H9 (cell line): ENCODE measurements at regions not wholly inside any gene's neighbourhood (a gene's known extent, or its start where the extent isn't known, plus 50 kb on each side); places are given as distances from the start of the nearest gene placed in this dataset.
"Not testable (repeated sequence)": the region's sequence is repeated elsewhere in the genome, so short reads cannot be mapped to it uniquely, and the experiment has no call there.

Source experiments
- DNase-seq: peaks from one replicate; pipeline ENCODE4 v3.0.0-alpha.2; 2017
- H2AFZ ChIP-seq: one replicate; pipeline ENCODE4 v1.6.1; 2013; ENCODE audit warnings: mild to moderate bottlenecking, low read length, control low read depth, moderate library complexity
- H2AK5ac ChIP-seq: 2 replicates; pipeline ENCODE4 v1.6.1; 2013; ENCODE audit warnings: low read length, control low read depth, mixed read lengths; ENCODE audit not compliant: insufficient read length
- H2BK120ac ChIP-seq: one replicate; pipeline ENCODE4 v1.6.1; 2013; ENCODE audit warnings: low read depth, mild to moderate bottlenecking, low read length, control low read depth, inconsistent platforms; ENCODE audit not compliant: poor library complexity, severe bottlenecking
- H2BK12ac ChIP-seq: 2 replicates; pipeline ENCODE4 v1.6.1; 2013; ENCODE audit warnings: low read length, control low read depth, mixed read lengths, low read depth; ENCODE audit not compliant: insufficient read length
- H2BK15ac ChIP-seq: 2 replicates; pipeline ENCODE4 v1.6.1; 2013; ENCODE audit warnings: low read depth, low read length, control low read depth
- H2BK20ac ChIP-seq: one replicate; pipeline ENCODE4 v1.6.1; 2013; ENCODE audit warnings: low read depth, mild to moderate bottlenecking, low read length, control low read depth, inconsistent platforms; ENCODE audit not compliant: poor library complexity, severe bottlenecking
- H2BK5ac ChIP-seq: 2 replicates; pipeline ENCODE4 v1.6.1; 2013; ENCODE audit warnings: low read length, control low read depth, mixed read lengths; ENCODE audit not compliant: insufficient read length
- H3K14ac ChIP-seq: 2 replicates; pipeline ENCODE4 v1.6.1; 2013; ENCODE audit warnings: low read length, control low read depth; ENCODE audit not compliant: insufficient read depth
- H3K18ac ChIP-seq: 2 replicates; pipeline ENCODE4 v1.6.1; 2013; ENCODE audit warnings: low read depth, mild to moderate bottlenecking, mixed read lengths, low read length, control low read depth; ENCODE audit not compliant: insufficient read length
- H3K23ac ChIP-seq: 2 replicates; pipeline ENCODE4 v1.6.1; 2013; ENCODE audit warnings: low read length, control low read depth, mixed read lengths, low read depth; ENCODE audit not compliant: insufficient read length
- H3K23me2 ChIP-seq: 2 replicates; pipeline ENCODE4 v1.6.1; 2013; ENCODE audit warnings: low read depth, mild to moderate bottlenecking, mixed read lengths, low read length, control low read depth; ENCODE audit not compliant: insufficient read length, poor library complexity, severe bottlenecking
- H3K27ac ChIP-seq: 2 replicates; pipeline ENCODE4 v1.5.1; 2013; ENCODE audit warnings: low read length, control low read depth, mixed read lengths, low read depth; ENCODE audit not compliant: insufficient read length
- H3K27me3 ChIP-seq: 2 replicates; pipeline ENCODE4 v1.6.1; 2013; ENCODE audit warnings: low read length, control low read depth, inconsistent platforms; ENCODE audit not compliant: insufficient read depth
- H3K4ac ChIP-seq: 2 replicates; pipeline ENCODE4 v1.6.1; 2013; ENCODE audit warnings: low read depth, mild to moderate bottlenecking, control low read depth, inconsistent platforms, low read length, moderate library complexity
- H3K4me1 ChIP-seq: 2 replicates; pipeline ENCODE4 v1.6.1; 2013; ENCODE audit warnings: low read length, control low read depth, inconsistent platforms; ENCODE audit not compliant: insufficient read depth
- H3K4me2 ChIP-seq: 2 replicates; pipeline ENCODE4 v1.6.1; 2013; ENCODE audit warnings: low read length, control low read depth, mixed read lengths; ENCODE audit not compliant: insufficient read length, insufficient read depth
- H3K56ac ChIP-seq: 2 replicates; pipeline ENCODE4 v1.6.1; 2013; ENCODE audit warnings: low read depth, mild to moderate bottlenecking, mixed read lengths, low read length, control low read depth; ENCODE audit not compliant: insufficient read length
- H3K79me1 ChIP-seq: 2 replicates; pipeline ENCODE4 v1.6.1; 2013; ENCODE audit warnings: low read depth, mild to moderate bottlenecking, moderate library complexity, low read length, control low read depth, inconsistent platforms; ENCODE audit not compliant: insufficient read depth, poor library complexity, severe bottlenecking
- H3K79me2 ChIP-seq: 2 replicates; pipeline ENCODE4 v1.6.1; 2013; ENCODE audit warnings: low read length, control low read depth, inconsistent platforms; ENCODE audit not compliant: insufficient read depth
- H3K9ac ChIP-seq: 2 replicates; pipeline ENCODE4 v1.6.1; 2013; ENCODE audit warnings: low read length, control low read depth, mixed read lengths; ENCODE audit not compliant: insufficient read length; ENCODE audit errors: extremely low read depth
- H3K9me3 ChIP-seq: one replicate; pipeline ENCODE4 v1.6.1; 2013; ENCODE audit warnings: low read depth, low read length, inconsistent platforms; ENCODE audit not compliant: control insufficient read depth
- H3T11ph ChIP-seq: one replicate; pipeline ENCODE4 v1.6.1; 2013; ENCODE audit warnings: mild to moderate bottlenecking, low read length, control low read depth, inconsistent platforms
- H4K20me1 ChIP-seq: one replicate; pipeline ENCODE4 v1.6.1; 2013; ENCODE audit not compliant: control insufficient read depth, insufficient read length, insufficient read depth
- H4K5ac ChIP-seq: 2 replicates; pipeline ENCODE4 v1.6.1; 2013; ENCODE audit warnings: low read depth, mild to moderate bottlenecking, mixed read lengths, low read length, control low read depth; ENCODE audit not compliant: insufficient read length
- H4K8ac ChIP-seq: replicated peaks from 2 replicates; pipeline ENCODE4 v1.6.1; 2013; ENCODE audit warnings: low read length, control low read depth, mixed read lengths, low read depth; ENCODE audit not compliant: insufficient read length
- H4K91ac ChIP-seq: 2 replicates; pipeline ENCODE4 v1.6.1; 2013; ENCODE audit warnings: low read depth, mild to moderate bottlenecking, moderate library complexity, mixed read lengths, low read length, control low read depth; ENCODE audit not compliant: insufficient read length
- H3K27ac Mint-ChIP-seq, 3 experiments: 2 replicates in 2 of 3; 3 replicates in 1 of 3; pipeline ENCODE4 v1.8.0; 2020 to 2021; ENCODE audit warnings: mixed read lengths in 3 of 3, mild to moderate bottlenecking in 1 of 3, moderate library complexity in 1 of 3
- H3K27me3 Mint-ChIP-seq: 2 replicates; pipeline ENCODE4 v1.8.0; 2021; ENCODE audit warnings: low read depth, mild to moderate bottlenecking, moderate library complexity, mixed read lengths
- H3K36me3 Mint-ChIP-seq, 3 experiments: 2 replicates in 2 of 3; 3 replicates in 1 of 3; pipeline ENCODE4 v1.8.0; 2020 to 2021; ENCODE audit warnings: low read depth in 3 of 3, mixed read lengths in 3 of 3; ENCODE audit not compliant: insufficient read depth in 1 of 3
- H3K4me1 Mint-ChIP-seq, 2 experiments: 2 replicates each; pipeline ENCODE4 v1.8.0; 2020; ENCODE audit warnings: mixed read lengths in 2 of 2
- H3K4me3 Mint-ChIP-seq, 2 experiments: 2 replicates in 1 of 2; 3 replicates in 1 of 2; pipeline ENCODE4 v1.8.0; 2020 to 2021; ENCODE audit warnings: mild to moderate bottlenecking in 2 of 2, mixed read lengths in 2 of 2, moderate library complexity in 1 of 2
- H3K9me3 Mint-ChIP-seq, 2 experiments: 2 replicates in 1 of 2; 3 replicates in 1 of 2; pipeline ENCODE4 v1.8.0; 2020; ENCODE audit warnings: mild to moderate bottlenecking in 2 of 2, mixed read lengths in 2 of 2, moderate library complexity in 1 of 2
- WGBS: extraction: QIAGEN DNeasy Blood & Tissue Kit; methylation state at CpG from one replicate; pipeline ENCODE4 v1.1.7; 2013; ENCODE audit warnings: missing lambda C conversion rate, low lambda C conversion rate, mixed read lengths; ENCODE audit not compliant: insufficient read length; ENCODE audit errors: extremely low coverage; 5-methylcytosine and 5-hydroxymethylcytosine counted together
- TF ChIP-seq, protein P1 (sequence below): fragments of 200-600 bp; sonication (generic); conservative IDR thresholded peaks from 3 replicates; pipeline ENCODE4 v1.8.0; 2021; ENCODE audit warnings: antibody characterized with exemption, mild to moderate bottlenecking

GRCh38 chrX:121671649-121672048 lies 624.2 kb downstream of the GLUD2 start:
- Histone ChIP-seq H3K79me2 (no peaks in the 10 kb centered on the region), H3K9me3 (peaks cover 10% of the 10 kb centered on the region), H3K23me2 (no peaks in the 10 kb centered on the region), H2AFZ (no peak overlapping the region), H3K9ac (no peak overlapping the region), H3K56ac (no peak overlapping the region), H2BK5ac (no peak overlapping the region), H3K27me3 (no peaks in the 10 kb centered on the region), H3K79me1 (no peaks in the 10 kb centered on the region), H3K23ac (no peak overlapping the region), H4K5ac (no peak overlapping the region), H3T11ph (no peak overlapping the region), H3K4me2 (no peak overlapping the region), H2BK20ac (no peak overlapping the region), H3K14ac (no peak overlapping the region), H2BK12ac (no peak overlapping the region), H3K27ac (no peak overlapping the region), H4K8ac (no peak overlapping the region), H2BK120ac (no peak overlapping the region), H3K4me1 (no peaks in the 10 kb centered on the region), H4K20me1 (no peaks in the 10 kb centered on the region), H2BK15ac (no peak overlapping the region), H3K4ac (no peak overlapping the region), H2AK5ac (no peak overlapping the region), H3K18ac (no peak overlapping the region), H4K91ac (no peak overlapping the region)
- Mint-ChIP-seq H3K27ac (no peak overlapping the region), H3K36me3 (no peaks in the 10 kb centered on the region; a peak in 2 of 7 replicates), H3K9me3 (peaks cover 19 to 59% of the 10 kb centered on the region in 2 experiments), H3K4me3 (no peak overlapping the region), H3K4me1 (no peaks in the 10 kb centered on the region), H3K27me3 (no peaks in the 10 kb centered on the region; the same call in 1 of the 2 replicates)
- no CpG with 5 or more reads among the region's 2 CpGs for WGBS
- TF ChIP-seq, protein P1, sequence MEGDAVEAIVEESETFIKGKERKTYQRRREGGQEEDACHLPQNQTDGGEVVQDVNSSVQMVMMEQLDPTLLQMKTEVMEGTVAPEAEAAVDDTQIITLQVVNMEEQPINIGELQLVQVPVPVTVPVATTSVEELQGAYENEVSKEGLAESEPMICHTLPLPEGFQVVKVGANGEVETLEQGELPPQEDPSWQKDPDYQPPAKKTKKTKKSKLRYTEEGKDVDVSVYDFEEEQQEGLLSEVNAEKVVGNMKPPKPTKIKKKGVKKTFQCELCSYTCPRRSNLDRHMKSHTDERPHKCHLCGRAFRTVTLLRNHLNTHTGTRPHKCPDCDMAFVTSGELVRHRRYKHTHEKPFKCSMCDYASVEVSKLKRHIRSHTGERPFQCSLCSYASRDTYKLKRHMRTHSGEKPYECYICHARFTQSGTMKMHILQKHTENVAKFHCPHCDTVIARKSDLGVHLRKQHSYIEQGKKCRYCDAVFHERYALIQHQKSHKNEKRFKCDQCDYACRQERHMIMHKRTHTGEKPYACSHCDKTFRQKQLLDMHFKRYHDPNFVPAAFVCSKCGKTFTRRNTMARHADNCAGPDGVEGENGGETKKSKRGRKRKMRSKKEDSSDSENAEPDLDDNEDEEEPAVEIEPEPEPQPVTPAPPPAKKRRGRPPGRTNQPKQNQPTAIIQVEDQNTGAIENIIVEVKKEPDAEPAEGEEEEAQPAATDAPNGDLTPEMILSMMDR: no peak
- DNase-seq: no peak

DNA sequence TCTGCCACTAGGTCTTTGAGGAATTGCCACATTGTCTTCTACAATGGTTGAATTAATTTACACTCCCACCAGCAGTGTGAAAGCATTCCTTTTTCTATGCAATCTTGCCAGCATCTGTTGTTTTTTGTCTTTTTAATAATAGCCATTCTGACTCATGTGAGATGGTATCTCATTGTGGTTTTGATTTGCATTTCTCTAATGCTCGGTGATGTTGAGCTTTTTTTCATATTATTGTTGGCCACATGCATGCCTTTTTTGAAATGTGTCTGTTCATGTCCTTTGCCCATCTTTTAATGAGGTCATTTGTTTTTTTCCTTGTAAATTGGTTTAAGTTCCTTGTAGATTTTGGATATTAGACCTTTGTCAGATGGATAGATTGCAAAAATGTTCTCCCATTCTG lies 661.8 kb downstream of the GLUD2 start:
- not testable (repeated sequence) for H3K79me1 ChIP-seq, H3K27ac Mint-ChIP-seq, H3K4me1 ChIP-seq, DNase-seq, H3K27me3 ChIP-seq, H3K4me1 Mint-ChIP-seq, H3K9me3 ChIP-seq, H2AK5ac ChIP-seq, H3K14ac ChIP-seq, H3K27ac ChIP-seq, H2BK120ac ChIP-seq, H2BK12ac ChIP-seq, H4K8ac ChIP-seq, H3T11ph ChIP-seq, H3K9ac ChIP-seq, H4K91ac ChIP-seq, H3K4me3 Mint-ChIP-seq, H3K23ac ChIP-seq, H4K20me1 ChIP-seq, H2BK5ac ChIP-seq, H2BK15ac ChIP-seq, H2AFZ ChIP-seq, H3K4me2 ChIP-seq, H3K27me3 Mint-ChIP-seq, H4K5ac ChIP-seq, H3K4ac ChIP-seq, H3K56ac ChIP-seq, H3K23me2 ChIP-seq, H3K79me2 ChIP-seq, H3K18ac ChIP-seq, H2BK20ac ChIP-seq
- no CpG with 5 or more reads among the region's 1 CpG for WGBS
- H3K36me3 Mint-ChIP-seq: peaks cover 6 to 13% (median 8%) of the 10 kb centered on the region in 3 experiments
- peaks cover 48 to 78% of the 10 kb centered on the region in 2 experiments for H3K9me3 Mint-ChIP-seq
